ENCODE measurements at regions not wholly inside any gene's neighbourhood (a gene's known extent, or its start where the extent isn't known, plus 50 kb on each side); places are given as distances from the start of the nearest gene placed in this dataset.
"Not testable (repeated sequence)": the region's sequence is repeated elsewhere in the genome, so short reads cannot be mapped to it uniquely, and the experiment has no call there.

DNA sequence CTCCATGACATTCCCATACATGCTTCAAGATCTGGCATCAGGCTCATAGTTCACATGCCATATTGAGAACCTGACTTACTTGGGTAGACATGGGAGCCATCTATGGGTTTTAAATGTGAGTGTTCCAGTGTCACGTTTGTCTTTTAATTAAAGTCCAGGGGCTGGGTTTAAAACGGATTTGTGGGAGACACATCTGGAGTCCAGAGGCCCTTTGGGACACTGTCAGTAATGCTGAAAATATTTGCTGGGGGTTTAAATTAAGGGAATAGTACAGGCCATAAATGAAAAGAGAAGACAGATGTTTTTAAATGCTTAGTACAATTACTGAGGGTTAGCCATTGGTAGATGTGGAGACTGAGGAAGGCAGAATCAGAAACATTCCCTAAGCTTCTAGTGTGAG, 478.0 kb downstream of the PID1 start:
- DNase-seq (ENCODE audit: low spot score) = no peak

DNA sequence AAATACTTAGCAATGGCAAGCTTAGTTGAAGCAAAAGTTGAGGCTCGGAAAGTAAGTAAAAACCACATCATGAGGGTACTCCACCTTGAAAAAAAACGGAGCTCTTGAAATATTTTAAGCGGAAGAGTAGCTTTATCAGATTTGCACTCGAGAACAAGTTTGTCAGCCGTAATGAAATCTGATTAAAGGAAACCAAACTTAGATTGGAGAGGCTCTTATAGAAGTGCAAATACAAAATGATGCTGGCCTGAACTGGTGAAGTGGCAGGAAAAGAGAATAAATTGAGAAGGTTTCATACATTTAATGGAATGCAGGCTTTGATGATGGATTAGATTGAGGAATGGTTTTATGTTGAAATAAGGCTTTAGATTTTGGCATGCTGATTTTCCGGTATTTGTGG, 484.2 kb downstream of the PID1 start:
- no peak for DNase-seq (ENCODE audit: low spot score)

DNA sequence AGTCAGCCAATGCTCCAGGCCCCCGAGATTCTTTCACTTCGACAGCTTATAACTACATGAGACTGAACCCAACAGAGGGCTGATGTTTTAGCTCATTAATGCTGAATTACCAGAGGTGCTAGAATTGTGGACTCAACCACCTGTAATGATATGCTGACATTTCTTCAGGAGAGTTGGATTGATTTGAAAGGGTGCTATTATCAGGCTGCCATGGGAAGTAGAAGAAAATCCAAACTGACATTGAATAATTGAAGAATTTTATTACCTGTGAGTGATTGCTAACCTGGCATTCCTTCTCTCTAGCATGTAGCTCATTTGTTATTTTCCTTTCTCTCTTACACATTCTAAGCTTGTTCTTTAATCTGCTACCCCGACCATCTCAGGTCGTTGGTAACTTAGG, 488.8 kb downstream of the PID1 start:
- DNase-seq (ENCODE audit: low spot score) = no peak

DNA sequence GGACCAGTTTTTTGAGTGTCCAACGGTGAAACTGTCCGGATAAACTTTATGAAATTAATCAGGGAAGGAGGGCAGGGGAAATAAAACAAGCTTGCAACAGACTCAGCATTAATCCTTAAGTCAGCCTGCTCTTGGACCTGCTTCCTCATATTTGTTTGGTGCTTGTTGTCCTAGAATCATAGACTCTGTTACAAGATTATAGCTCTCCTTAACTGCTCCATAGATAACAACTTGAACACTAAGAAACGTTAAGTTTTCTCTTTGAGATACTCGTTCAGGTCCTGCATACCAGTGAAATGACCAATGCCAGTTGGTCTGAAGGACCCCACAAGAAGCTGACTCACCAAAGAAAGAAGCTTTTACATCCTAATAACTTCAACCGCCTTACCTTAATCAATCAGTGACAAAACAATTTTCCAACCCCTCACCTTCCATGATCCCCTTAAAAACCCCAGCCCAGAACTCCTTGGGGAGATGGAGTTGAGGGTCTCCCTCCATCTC, 493.2 kb downstream of the PID1 start:
- DNase-seq (ENCODE audit: low spot score) = no peak

DNA sequence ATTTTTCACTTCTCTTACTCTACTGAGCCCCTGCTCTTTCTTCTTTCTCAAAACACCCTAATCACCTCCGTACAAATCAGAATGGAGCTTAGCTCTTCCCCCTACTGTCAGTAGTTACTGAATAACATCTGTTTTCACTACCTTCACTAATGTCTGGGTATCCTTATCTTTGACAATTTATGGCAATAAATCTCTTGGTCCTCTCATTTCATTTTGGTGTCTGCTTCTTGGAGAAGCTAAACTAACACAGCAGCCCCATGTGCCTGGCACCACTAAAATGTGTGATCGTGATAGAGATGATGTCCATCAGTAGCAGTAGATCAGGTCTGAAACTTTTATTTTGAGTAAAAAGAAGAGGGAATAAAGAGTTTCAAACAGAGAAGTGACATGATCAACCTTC, 496.5 kb downstream of the PID1 start:
- DNase-seq (ENCODE audit: low spot score) = no peak

DNA sequence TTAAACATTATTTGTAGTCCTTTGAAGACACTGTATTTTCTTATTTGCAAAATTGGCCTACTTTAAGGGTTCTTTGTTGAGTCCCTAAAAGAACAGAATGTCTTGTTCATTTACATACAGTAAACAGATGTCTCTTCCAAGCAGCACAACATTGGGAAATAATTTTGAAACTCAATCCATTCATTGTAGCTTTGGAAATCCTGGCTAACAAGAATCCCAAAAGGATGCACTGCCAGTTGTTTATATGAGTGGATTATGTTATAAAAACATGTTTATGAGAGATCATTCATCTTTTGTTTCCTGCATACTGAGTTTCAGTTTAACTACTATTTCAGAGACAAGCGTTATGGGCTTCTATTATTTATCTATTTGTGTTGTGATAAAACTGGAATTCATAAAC, 499.3 kb downstream of the PID1 start:
- DNase-seq (ENCODE audit: low spot score) = no peak

DNA sequence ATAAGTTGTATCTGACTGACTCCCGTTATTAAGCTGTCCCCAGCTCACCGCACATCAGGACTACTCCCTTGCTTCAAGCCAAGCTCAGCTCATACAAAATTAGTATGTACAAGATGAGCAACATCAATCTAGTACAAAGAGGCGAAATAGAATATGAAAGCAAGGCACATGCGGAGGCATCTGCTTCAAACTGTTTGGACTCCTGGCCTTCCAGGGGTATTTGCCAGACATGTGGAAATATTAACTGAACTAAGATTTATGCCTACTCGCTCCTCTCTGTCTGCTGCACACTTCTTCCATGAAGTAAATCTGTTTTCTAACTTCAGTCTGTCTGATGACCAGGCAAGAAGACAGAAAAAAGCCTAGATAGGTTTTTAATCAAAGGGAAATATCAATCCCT, 499.8 kb downstream of the PID1 start:
- DNase-seq (ENCODE audit: low spot score) = no peak

DNA sequence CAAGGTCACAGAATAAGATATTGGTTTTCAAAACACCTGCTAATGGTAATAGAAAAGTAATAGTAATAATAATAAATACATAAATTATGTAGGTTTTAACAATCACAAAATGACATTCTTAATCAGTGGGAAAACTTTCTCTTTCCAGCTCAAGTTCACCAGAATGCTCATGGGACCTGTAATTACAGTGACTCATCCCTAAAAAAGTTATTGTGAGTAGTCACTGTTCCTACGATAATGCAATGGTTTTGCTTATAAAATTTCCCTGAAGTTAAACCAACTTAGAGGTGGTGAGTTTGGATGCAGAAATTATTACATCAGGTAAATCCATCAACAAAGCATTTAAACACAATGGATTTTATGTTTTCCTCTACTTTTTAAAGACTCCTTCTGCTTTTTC, 502.3 kb downstream of the PID1 start:
- DNase-seq (ENCODE audit: low spot score) = peak; percentile 44

DNA sequence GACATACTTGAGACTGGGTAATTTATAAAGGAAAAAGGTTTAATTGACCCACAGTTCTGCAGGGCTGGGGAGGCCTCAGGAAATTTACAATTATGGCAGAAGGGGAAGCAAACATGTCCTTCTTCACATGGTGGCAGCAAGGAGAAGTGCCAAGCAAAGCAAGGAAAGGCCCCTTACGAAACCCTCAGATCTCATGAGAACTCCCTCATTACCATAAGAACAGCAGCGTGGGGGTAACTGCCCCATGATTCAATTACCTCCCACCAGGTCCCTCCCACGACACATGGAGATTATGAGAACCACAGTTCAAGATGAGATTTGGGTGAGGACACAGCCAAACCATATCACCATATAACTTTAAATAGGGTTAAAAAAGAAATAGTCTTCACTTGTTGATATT, 502.9 kb downstream of the PID1 start:
- not testable (repeated sequence) for DNase-seq (ENCODE audit: low spot score)

DNA sequence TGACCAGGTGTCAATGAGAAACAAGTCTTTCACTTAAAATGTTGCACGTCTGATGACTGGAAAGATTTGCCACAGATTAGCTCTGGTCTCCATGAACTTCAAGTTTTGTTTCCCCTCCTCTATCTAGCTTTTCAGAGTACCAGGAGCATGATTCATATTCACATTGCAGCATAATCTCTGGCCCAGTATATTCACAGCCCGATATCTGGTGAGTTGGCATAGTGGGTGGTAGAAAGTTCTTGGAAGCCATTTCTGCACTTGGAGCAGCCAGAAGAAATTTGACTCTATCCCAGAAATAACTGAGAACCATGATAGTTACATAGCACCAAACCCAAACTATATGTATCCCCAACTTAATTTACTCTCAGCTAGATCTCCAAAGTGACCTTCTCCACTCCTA, 503.9 kb downstream of the PID1 start:
- DNase-seq (ENCODE audit: low spot score) = no peak

DNA sequence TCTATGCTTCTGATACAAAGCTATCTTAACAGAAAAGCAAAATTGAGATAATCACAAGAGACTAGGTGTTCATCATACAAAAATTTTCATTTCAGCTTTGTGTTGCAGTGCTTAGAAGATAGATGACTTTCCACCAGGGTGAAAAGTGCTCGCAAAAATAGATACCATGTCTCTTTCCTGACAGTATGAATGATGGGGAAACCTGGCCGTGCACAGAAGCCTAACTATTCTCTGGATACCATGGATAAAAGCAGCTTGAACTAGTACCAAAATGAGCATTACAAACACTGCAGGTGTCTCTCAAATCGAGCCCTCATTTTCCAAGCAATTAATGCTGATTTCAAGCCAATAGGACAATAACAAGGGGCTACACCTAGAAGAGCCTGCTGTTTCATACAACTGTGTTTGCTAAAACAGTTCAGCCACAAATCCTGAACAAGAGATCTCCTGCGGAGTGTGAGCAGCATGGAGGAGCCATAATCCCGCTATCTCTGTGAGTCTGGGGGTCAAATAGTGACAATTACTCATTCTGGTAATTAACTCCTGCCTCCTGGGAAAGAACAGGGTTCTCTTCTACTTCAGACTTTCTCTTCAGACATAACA, 507.6 kb downstream of the PID1 start:
- DNase-seq (ENCODE audit: low spot score) = no peak

DNA sequence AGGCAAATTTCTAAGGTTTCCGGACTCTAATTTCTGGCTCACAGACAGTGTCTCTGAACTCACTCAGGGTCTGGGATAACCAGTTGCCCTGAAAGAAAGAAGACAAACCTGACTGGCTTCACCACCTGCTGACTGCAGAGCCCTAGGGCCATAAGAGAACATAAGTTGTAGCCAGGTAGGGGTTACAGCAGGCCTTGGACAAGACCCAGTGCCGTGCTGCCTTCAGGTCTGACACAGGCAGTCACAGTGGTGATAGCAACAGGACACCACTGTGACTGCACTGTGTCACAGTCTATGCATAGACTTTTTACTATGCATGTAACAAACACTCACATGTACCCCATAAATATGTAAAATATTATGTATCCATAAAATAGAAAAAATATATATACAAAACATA, 508.5 kb downstream of the PID1 start:
- DNase-seq (ENCODE audit: low spot score) = no peak

DNA sequence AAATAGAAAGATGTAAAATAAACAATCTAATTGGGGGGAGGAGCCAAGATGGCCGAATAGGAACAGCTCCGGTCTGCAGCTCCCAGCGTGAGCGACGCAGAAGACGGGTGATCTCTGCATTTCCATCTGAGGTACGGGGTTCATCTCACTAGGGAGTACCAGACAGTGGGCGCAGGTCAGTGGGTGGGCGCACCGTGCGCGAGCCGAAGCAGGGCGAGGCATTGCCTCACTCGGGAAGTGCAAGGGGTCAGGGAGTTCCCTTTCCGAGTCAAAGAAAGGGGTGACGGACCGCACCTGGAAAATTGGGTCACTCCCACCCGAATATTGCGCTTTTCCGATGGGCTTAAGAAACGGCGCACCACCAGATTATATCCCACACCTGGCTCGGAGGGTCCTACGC, 515.4 kb downstream of the PID1 start:
- DNase-seq (ENCODE audit: low spot score) = not testable (repeated sequence)

DNA sequence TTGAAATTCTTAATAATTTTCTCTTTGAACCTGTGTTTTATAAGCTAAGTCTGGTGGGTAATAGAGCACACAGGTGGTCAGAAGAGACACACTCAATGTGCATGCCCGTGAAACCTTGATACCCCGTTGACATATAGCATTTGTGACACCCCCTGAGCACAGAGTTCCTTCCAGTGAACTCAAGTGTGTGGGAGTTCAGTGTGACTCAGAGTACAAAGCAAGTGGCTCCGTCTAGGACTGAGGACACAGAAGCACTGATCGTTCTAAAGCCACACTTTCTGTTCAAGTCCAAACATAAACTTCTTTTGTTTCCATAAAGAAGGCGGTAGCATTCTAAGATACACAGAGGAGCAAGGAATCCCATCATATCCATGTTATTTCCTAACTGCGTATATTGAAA, 523.6 kb downstream of the PID1 start:
- DNase-seq (ENCODE audit: low spot score) = no peak

DNA sequence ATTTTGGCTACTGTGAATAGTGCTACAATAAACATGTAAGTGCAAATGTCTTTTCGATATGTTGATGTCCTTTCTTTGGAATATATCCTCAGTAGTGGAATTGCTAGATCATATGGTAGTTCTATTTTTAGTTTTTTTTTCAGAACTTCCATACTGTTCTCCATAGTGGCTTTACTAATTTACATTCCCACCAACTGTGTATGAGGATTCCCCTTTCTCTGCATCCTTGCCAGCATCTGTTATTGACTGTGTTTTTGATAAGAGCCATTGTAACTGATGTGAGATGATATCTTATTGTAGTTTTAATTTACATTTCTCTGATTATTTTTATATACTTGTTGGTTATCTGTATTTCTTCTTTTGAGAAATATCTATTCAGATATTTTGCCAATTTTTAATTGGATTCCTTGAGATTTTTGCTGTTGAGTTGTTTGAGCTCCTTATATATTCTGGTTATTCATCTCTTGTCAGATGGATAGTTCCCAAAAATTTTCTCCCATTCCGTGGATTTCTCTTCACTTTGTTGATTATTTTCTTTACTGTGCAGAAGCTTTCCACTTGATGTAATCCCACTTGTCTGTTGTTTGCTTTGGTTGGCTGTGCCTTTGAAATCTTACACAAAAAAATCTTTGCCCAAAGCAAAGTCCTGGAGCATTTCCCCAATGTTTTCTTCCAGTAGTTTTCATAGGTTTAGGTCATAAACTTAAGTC, 532.3 kb downstream of the PID1 start:
- DNase-seq (ENCODE audit: low spot score) = no peak

DNA sequence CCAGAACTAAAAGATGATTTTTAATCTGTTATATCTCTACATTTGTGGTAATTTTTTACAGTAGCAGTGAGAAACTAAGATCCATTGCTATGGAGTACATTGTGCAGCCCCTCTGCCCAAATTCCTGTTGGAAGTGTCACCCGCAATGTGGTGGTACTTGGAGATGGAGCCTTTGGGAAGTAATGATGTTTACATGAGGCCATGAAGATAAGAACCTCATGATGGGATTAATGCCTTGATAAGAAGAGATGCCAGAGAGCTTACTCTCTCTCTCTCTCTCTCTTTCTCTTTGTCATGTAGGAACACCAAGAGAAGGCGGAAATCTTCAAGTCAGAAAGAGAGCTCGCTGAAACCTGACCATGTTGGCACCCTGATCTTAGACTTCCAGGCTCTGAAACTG, 535.4 kb downstream of the PID1 start:
- no peak for DNase-seq (ENCODE audit: low spot score)

DNA sequence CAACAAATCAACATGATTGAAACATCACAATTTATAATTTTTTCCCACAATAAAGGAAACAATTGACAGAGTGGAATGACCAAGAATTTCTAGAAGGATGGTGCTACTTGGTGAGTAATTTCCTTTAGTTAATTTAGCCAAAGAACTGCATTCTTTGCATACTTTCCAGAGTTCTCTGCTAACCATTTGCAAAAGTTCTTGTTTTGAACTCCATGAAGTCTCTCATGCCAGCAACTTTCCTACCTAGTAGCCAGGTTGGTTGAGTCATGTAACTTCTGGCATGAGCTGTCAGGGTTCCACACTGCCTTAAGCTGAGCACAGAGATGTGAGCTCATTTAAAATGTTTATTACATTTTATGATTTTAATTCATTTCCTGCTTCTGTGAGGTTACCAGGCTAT, 539.6 kb downstream of the PID1 start:
- DNase-seq (ENCODE audit: low spot score) = no peak

DNA sequence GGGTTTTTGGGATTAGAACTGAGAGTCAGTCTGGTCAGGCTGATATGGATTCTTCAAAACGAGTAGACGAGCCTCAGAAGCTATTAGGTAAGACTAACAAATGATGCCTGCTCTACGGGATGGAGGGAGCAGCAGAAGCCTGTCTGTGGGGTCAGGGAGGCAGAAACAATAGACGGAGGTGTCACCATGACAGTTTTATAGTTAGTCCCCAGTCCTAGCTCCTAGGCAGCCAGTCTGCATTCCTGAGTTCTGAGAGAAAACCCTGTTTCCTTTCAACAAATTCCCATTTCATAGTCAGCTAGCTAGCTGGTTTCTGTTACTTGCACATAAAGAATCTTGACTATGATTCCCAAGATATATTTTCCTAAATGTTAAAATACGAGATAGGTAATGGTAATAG, 542.1 kb downstream of the PID1 start:
- DNase-seq (ENCODE audit: low spot score) = peak; percentile 25

DNA sequence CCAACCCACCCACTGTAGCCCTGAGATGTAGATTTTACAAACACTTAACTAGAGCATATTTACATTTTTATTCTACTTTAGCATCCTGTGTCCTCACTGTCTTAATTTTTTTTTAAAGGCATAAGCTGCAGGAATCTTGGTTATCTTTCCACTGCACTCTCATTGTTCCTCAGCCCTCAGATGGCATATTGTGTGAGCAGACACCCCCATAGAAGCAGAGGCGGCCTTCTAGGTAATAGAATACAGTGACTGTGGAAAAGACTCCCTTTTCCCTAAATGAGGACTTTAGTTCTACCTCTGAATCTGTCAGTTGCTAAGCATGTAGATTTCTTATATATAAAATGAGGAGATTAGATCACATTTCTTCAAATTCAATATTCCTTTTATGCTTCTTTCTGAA, 543.5 kb upstream of the SPHKAP start:
- DNase-seq (ENCODE audit: low spot score) = no peak

DNA sequence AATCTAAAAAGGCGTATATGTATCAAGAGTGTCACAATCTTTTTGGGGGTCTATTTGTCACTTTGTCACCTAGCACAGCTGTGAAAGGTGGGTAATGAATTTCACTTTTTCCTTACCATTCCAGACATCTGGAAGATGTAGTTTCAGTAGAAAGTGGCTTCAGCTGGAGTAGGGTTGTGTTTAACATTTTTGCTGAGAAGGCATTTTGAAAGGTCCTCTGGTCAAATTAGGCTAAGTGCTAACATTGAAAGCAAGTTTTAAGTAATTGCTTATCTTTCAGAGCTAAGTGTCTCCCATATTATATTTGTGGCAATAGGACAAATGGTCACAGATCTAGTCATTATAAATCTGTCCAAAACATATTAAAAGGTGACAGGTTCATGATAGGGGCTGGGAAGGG, 542.1 kb upstream of the SPHKAP start:
- DNase-seq (ENCODE audit: low spot score) = no peak

DNA sequence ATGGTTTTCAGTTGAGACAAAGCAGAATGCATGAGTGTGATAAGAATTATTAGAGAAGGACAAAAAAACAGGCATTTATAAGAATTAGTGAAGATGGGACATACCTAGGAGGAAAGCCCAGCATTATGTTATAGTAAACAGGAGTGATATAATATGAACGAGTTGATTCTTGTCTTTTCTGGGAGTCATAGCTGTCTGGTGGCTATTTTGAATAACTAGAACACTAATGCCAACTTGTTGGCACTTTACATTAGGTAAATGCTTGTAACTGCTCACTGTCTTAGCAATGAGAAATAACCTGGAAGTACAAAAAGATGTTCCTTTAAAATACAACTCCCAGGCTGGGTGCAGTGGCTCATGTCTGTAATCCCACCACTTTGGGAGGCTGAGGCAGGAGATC, 540.8 kb upstream of the SPHKAP start:
- no peak for DNase-seq (ENCODE audit: low spot score)

DNA sequence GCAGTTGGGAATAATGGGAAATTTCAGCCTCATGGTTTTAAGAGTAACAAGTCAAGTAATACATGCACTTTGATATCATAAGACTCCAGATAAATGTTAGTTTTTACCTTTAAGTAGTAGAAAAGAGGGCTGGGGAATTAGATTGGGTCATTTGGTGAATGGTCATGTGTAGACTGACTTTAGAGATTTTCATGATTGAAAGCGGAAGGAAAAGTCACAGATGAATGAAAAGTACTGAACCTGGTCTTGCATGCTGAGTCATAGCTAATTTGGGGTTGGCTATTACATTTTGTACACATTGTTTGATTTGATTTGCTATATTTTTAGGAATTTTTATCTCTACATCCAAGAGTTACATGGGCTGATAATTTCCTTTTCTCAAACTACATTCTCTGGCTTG, 539.4 kb upstream of the SPHKAP start:
- DNase-seq (ENCODE audit: low spot score) = no peak

DNA sequence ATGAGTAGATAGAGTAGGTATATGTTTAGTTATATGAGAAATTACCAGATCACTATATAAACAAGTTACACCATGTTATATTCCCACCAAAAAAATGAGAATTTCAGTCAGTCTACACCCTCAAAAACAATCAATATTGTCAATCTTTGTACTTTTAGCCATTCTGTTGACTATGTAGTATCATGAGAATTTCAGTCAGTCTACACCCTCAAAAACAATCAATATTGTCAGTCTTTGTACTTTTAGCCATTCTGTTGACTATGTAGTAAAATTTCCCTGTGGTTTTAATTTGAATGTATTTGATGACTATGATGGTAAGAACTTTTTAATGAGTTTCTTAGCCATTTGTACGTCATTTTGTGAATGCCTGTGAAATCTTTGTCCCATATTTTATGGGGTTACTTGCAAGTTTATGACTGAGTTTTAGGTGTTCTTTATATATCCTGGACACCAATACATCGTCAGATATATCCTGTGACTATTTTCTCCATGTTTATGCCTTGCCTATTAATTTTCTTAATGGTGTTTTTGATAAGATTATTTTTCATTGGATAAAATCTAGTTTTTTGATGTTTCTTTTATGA, 528.4 kb upstream of the SPHKAP start:
- no peak for DNase-seq (ENCODE audit: low spot score)
